ENCODE measurements at regions not wholly inside any gene's neighbourhood (a gene's known extent, or its start where the extent isn't known, plus 50 kb on each side); places are given as distances from the start of the nearest gene placed in this dataset.

DNA sequence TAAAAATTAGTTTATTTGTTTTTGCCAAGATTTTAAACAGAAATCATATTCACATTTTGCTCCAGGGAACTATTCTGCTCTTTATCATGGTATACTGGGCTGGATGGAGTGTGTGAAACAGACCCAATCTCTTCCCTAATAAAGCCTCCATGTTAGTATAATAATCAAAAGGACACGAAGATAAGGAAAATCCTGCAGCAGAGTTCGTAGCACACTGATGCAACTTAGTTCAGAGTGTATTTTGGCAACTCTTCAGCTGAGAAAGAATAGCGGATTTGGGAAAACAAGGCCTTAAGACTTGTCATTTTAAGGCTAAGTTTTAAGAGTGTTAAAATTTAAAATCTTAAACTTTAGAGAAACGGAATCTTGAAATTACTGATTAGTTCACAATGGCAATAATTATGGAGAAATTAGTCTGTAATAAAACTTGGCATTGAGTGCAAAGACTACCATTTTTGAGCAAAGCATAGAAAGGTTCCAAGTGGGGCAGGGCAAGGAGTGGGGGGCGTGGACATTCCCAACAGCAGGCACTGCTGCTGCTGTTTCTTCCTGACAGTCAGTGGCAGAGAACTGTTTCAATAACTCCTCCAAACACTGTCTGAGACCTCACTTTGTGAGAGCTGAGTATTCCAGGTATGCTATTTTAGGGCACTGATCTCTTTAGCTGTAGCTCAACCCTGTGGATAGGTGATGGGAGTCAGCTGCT, 225.0 kb downstream of the HRH4 start:
- TF ChIP-seq, protein P1, sequence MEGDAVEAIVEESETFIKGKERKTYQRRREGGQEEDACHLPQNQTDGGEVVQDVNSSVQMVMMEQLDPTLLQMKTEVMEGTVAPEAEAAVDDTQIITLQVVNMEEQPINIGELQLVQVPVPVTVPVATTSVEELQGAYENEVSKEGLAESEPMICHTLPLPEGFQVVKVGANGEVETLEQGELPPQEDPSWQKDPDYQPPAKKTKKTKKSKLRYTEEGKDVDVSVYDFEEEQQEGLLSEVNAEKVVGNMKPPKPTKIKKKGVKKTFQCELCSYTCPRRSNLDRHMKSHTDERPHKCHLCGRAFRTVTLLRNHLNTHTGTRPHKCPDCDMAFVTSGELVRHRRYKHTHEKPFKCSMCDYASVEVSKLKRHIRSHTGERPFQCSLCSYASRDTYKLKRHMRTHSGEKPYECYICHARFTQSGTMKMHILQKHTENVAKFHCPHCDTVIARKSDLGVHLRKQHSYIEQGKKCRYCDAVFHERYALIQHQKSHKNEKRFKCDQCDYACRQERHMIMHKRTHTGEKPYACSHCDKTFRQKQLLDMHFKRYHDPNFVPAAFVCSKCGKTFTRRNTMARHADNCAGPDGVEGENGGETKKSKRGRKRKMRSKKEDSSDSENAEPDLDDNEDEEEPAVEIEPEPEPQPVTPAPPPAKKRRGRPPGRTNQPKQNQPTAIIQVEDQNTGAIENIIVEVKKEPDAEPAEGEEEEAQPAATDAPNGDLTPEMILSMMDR (IDR thresholded peaks at IDR 0.05; ENCODE audit: low read depth, low read length, missing input control), result no peak
- TF ChIP-seq, protein P2, sequence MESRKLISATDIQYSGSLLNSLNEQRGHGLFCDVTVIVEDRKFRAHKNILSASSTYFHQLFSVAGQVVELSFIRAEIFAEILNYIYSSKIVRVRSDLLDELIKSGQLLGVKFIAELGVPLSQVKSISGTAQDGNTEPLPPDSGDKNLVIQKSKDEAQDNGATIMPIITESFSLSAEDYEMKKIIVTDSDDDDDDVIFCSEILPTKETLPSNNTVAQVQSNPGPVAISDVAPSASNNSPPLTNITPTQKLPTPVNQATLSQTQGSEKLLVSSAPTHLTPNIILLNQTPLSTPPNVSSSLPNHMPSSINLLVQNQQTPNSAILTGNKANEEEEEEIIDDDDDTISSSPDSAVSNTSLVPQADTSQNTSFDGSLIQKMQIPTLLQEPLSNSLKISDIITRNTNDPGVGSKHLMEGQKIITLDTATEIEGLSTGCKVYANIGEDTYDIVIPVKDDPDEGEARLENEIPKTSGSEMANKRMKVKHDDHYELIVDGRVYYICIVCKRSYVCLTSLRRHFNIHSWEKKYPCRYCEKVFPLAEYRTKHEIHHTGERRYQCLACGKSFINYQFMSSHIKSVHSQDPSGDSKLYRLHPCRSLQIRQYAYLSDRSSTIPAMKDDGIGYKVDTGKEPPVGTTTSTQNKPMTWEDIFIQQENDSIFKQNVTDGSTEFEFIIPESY (IDR thresholded peaks at IDR 0.05), result no peak
- TF ChIP-seq HNF4A (conservative IDR thresholded peaks at IDR 0.05) (no peak), TAF1 (conservative IDR thresholded peaks at IDR 0.05) (no peak), GABPA (IDR thresholded peaks at IDR 0.05 in 1 of 2, conservative IDR thresholded peaks at IDR 0.05 in 1 of 2) (no peak), JUND (IDR thresholded peaks at IDR 0.05) (no peak), RAD21 (IDR thresholded peaks at IDR 0.05) (no peak)

All from liver (tissue), 3 donors.